ENCODE measurements at regions not wholly inside any gene's neighbourhood (a gene's known extent, or its start where the extent isn't known, plus 50 kb on each side); places are given as distances from the start of the nearest gene placed in this dataset.
"Not testable (repeated sequence)": the region's sequence is repeated elsewhere in the genome, so short reads cannot be mapped to it uniquely, and the experiment has no call there.

DNA sequence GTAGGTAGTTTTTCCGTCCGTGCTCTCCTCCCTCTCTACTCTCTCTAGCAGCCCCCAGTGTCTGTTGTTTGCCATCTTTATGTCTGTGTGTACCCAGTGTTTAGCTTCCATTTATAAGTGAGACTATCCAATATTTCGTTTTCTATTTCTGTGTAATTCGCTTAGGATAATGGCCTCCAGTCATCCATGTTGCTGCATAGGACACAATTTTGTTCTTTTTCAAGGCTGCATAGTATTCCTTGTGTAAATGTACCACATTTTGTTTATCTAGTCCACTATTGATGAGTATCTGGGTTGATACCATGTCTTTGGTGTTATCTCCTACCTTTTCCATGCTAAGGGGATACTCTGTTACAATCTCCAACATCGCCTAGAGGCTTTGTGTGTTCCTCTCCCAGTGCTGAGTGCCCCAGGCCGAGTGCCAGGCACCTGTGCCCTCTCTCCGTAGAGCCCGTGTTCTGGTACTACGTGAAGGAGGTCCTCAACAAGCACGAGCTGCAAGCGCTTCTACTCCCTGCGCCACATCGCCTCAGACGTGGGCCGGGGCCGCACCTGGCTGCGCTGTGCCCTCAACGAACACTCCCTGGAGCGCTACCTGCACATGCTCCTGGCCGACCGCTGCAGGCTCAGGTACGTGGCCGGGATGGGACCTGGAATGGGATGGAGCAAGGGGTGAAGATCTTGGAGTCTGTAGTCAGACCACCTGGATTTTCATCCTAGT lies 51.0 kb downstream of the NPIPB11 start:
- H3K4me1 ChIP-seq (ENCODE audit: control insufficient read depth, insufficient read depth, low read length); H3K36me3 ChIP-seq (ENCODE audit: insufficient read depth, low read length); H3K27me3 ChIP-seq (ENCODE audit: control insufficient read depth, insufficient read depth, low read length); H3K4me2 ChIP-seq (ENCODE audit: low read length); H3K4me3 ChIP-seq (ENCODE audit: low read length); H3K9ac ChIP-seq (ENCODE audit: low read depth, low read length); H3K9me3 ChIP-seq (replicated peaks; ENCODE audit: low read length): not testable (repeated sequence)

DNA sequence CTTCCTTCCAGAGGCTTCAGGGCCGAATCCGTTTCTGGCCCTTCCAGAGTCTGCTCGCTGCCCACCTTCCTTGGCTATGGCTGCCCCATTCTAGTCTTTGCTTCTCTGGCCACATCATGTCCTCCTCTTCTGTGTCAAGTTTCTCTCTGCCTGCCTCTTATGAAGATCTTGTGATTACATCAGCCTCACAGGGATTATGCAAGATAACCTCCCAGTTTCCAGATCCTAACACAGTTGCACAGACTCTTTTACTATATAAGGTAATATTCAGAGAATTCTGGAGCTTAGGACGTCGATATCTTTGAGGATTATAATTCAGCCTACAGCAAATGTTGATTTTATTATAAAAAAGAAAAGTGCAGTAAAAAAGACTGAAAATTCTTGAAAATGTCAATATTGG lies 52.1 kb downstream of the NPIPB11 start:
- not testable (repeated sequence) for H3K9ac ChIP-seq (ENCODE audit: low read depth, low read length); H3K36me3 ChIP-seq (ENCODE audit: insufficient read depth, low read length); H3K27me3 ChIP-seq (ENCODE audit: control insufficient read depth, insufficient read depth, low read length); H3K4me2 ChIP-seq (ENCODE audit: low read length); H3K9me3 ChIP-seq (replicated peaks; ENCODE audit: low read length); H3K4me1 ChIP-seq (ENCODE audit: control insufficient read depth, insufficient read depth, low read length); H3K4me3 ChIP-seq (ENCODE audit: low read length)

DNA sequence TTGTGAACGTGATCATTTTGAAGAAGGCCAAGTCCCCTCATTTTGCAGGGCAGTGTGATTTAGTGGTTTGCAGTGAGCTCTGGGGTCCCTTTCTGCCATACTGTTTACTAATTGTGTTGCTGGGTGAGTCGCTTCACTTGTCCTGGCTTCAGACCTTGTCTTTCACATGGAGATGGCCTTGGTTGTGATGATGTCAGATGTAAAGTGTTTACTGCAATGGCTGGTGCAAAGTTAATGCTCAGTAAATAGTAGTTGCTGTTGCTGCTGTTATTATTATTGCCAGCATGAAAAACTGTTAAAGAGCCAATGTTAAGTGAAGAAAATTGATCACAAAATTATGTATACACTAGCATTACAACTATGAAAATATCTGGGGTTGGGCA lies 53.9 kb downstream of the NPIPB11 start:
- not testable (repeated sequence) for H3K4me1 ChIP-seq (ENCODE audit: control insufficient read depth, insufficient read depth, low read length); H3K9me3 ChIP-seq (replicated peaks; ENCODE audit: low read length); H3K36me3 ChIP-seq (ENCODE audit: insufficient read depth, low read length); H3K27me3 ChIP-seq (ENCODE audit: control insufficient read depth, insufficient read depth, low read length); H3K9ac ChIP-seq (ENCODE audit: low read depth, low read length); H3K4me2 ChIP-seq (ENCODE audit: low read length); H3K4me3 ChIP-seq (ENCODE audit: low read length)

DNA sequence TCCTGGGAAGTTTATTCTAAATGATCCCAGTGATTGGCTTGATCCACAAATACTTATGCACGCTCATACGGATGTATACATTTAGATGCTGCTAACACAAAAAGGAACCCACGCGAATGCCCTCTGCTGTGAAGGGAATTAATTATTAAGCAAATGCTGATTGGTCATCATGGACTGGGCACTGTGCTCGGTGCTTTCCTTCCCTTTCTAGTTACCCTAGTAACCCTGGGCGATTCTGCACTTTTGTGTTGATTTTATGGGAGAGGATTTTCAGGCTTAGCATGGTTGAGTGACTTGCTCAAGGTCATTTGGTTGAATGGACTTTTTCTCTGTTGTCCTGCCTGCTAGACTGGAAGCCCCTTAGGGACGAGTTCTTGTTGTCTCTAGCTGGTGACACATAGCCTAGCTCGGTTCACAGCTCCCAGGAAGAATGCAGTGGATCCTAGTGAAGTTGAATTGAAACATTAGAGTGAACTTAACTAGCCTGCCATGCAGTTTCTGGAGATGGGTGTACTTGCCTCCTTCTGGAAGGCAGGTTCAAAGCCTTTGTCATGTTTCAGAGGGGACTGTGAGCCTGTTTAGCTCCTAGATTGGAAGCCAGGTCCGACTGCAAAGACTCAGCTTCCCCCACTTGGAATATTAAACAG lies 54.4 kb downstream of the NPIPB11 start:
- H3K4me2 ChIP-seq (ENCODE audit: low read length); H3K27me3 ChIP-seq (ENCODE audit: control insufficient read depth, insufficient read depth, low read length); H3K4me3 ChIP-seq (ENCODE audit: low read length); H3K9ac ChIP-seq (ENCODE audit: low read depth, low read length); H3K9me3 ChIP-seq (replicated peaks; ENCODE audit: low read length); H3K4me1 ChIP-seq (ENCODE audit: control insufficient read depth, insufficient read depth, low read length); H3K36me3 ChIP-seq (ENCODE audit: insufficient read depth, low read length): not testable (repeated sequence)

DNA sequence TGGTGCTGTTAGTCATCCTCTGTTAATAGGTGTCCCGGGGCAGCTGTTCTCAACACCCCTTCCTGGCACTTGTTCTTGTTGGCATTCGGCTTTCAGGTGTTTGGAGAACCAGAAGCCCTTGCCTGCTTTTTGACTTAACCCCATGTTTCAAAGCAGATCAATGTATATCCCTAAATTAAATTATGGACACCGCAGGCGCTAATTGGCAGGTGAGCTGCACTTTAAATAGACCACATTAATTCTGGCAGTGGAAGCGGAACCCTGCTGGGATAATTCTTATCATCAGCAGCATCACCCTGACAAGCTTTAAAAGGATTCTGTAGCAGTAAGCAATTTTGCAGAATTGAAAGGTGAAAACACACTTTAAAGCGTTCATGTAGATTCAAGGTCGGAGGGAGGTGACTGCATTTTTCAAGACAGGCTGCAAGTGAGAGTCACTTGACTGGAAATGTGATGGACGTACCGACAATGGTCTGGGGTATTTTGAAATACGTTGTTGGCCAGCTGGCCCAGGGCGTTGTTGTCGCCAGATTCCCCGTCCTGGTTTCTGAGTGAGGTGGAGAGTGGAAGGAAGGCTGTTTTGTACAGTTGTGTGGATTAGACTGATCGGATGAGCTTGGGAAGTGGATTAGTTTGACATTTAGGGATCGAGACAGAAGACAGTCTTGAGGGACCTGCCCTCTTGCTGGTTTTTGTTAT lies 55.1 kb downstream of the NPIPB11 start:
- H3K4me3 ChIP-seq (ENCODE audit: low read length); H3K9me3 ChIP-seq (replicated peaks; ENCODE audit: low read length); H3K4me1 ChIP-seq (ENCODE audit: control insufficient read depth, insufficient read depth, low read length); H3K9ac ChIP-seq (ENCODE audit: low read depth, low read length); H3K36me3 ChIP-seq (ENCODE audit: insufficient read depth, low read length); H3K4me2 ChIP-seq (ENCODE audit: low read length); H3K27me3 ChIP-seq (ENCODE audit: control insufficient read depth, insufficient read depth, low read length): not testable (repeated sequence)

DNA sequence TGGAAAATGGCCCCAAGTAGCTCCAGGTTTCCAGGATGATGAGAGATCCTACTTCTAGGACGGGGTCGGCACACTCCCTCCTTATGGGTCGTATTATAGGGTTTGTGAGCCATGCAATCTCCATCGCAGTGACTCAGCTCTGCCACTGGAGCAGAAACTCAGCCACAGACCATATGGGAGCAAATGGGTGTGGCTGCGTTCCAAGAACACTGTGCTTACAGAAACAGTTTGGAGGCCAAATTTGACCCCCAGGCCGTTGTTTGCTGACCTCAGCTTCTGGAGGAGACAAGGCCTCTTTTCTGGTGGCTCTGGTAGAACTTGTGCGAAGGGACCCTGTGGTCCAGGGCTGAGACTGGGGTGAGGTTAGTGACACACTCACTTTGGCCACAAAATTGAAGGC lies 56.5 kb downstream of the NPIPB11 start:
- not testable (repeated sequence) for H3K4me3 ChIP-seq (ENCODE audit: low read length); H3K27me3 ChIP-seq (ENCODE audit: control insufficient read depth, insufficient read depth, low read length); H3K4me2 ChIP-seq (ENCODE audit: low read length); H3K9me3 ChIP-seq (replicated peaks; ENCODE audit: low read length); H3K9ac ChIP-seq (ENCODE audit: low read depth, low read length); H3K4me1 ChIP-seq (ENCODE audit: control insufficient read depth, insufficient read depth, low read length); H3K36me3 ChIP-seq (ENCODE audit: insufficient read depth, low read length)

DNA sequence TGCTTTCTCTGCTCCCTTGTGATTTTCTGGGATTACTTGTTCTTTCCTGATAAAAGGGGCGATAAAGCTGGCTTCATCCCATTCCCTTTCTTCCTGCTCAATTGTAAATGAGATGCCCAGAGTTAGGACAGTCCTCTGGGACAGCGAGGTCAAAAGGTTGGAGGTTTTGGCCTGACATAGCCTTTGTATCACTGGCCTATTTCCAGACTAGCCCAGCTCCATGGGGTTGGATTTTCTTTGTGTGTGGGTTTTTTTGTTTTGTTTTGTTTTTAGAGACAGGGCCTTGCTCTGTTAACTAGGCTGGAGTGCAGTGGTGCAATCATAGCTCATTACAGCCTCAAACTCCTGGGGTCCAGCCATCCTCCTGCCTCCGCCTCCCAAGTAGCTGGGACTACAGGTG lies 57.8 kb downstream of the NPIPB11 start:
- H3K36me3 ChIP-seq (ENCODE audit: insufficient read depth, low read length); H3K9ac ChIP-seq (ENCODE audit: low read depth, low read length); H3K4me3 ChIP-seq (ENCODE audit: low read length); H3K27me3 ChIP-seq (ENCODE audit: control insufficient read depth, insufficient read depth, low read length); H3K4me2 ChIP-seq (ENCODE audit: low read length); H3K9me3 ChIP-seq (replicated peaks; ENCODE audit: low read length); H3K4me1 ChIP-seq (ENCODE audit: control insufficient read depth, insufficient read depth, low read length): not testable (repeated sequence)

DNA sequence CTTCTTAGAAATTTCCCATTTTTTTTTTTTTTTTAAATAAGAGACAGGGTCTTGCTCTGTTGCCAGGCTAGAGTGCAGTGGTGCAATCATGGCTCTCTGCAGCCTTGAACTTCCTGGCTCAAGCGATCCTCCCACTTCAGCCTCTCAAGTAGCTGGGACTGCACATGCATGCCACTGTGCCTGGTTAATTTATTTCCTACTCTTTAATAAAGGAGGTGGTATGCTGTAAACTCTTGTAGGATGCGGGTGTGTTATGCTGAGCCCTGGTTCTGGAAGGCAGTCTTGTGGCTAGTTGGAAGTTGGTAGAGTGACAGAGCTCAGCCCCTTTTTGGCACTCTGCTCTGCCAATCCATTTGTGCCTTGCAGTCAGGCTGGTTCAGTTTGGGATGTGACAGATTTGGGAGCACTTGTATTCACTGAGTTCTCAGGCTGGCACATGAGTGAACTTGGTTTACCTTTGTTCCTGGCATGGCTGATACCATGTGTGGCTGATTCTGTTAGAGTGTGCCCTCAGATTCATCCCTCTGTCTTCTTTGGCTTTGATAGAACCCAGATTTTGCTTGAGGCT lies 58.3 kb downstream of the NPIPB11 start:
- not testable (repeated sequence) for H3K4me2 ChIP-seq (ENCODE audit: low read length)

DNA sequence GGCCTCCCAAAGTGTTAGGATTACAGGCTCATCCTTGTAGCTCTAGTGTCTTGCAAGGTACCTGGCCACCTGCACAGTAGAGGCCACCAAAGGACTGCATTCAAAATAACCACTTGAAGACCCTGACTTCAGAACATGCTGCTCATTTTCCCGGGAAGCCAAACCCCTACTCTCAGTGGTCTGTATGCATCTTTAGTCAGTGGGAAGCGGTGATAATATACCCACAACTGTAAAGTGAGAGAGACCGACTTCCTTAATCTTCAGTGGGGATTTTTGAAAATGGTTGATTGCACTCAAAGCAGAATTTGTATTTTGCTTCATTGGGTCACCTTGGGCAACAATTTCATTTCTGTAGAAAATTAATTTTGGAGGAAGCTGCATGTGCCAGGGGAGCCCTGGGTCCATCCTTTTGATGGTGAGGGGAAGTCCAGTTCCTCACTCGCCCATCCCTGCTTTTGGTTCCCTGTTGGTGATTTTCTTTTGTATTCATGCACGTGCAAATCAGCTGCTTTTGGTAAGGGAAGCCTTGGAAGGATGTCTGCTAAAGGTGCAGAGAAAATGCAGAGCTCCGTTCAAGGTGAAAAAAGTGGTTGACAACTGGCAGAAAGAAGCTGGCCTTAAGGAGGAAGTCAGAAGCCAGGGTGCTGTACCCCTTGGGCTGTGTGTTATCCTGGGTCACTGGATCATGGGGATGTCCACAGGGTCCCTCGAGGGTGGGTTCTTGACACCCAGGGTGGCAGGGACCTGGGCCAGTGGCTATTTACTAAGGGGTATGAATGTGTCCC lies 59.5 kb downstream of the NPIPB11 start:
- not testable (repeated sequence) for H3K9me3 ChIP-seq (replicated peaks; ENCODE audit: low read length); H3K36me3 ChIP-seq (ENCODE audit: insufficient read depth, low read length); H3K4me3 ChIP-seq (ENCODE audit: low read length); H3K9ac ChIP-seq (ENCODE audit: low read depth, low read length); H3K4me2 ChIP-seq (ENCODE audit: low read length); H3K4me1 ChIP-seq (ENCODE audit: control insufficient read depth, insufficient read depth, low read length); H3K27me3 ChIP-seq (ENCODE audit: control insufficient read depth, insufficient read depth, low read length)

More for the DNA sequence above, 58.3 kb downstream of the NPIPB11 start:
- H3K36me3 ChIP-seq (ENCODE audit: insufficient read depth, low read length); H3K9ac ChIP-seq (ENCODE audit: low read depth, low read length); H3K9me3 ChIP-seq (replicated peaks; ENCODE audit: low read length); H3K27me3 ChIP-seq (ENCODE audit: control insufficient read depth, insufficient read depth, low read length); H3K4me1 ChIP-seq (ENCODE audit: control insufficient read depth, insufficient read depth, low read length); H3K4me3 ChIP-seq (ENCODE audit: low read length): not testable (repeated sequence)

DNA sequence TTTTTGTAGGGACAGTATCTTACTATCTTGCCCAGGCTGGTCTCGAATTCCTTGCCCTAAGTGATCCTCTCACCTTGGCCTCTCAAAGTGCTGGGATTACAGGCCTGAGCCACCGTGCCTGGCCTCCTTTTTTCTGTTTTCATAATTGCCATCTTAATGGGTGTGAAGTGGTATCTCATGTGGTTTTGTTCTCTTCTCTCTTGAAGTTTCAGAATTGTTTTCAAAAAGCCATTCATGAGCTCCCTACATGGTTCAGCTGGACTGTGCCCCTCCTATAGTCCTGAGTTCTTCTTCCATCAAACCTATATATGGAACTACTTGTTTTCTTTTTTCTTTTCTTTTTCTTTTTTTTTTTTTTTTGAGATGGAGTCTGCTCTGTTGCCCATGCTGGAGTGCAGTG lies 60.3 kb downstream of the NPIPB11 start:
- not testable (repeated sequence) for H3K9ac ChIP-seq (ENCODE audit: low read depth, low read length); H3K27me3 ChIP-seq (ENCODE audit: control insufficient read depth, insufficient read depth, low read length); H3K4me3 ChIP-seq (ENCODE audit: low read length); H3K4me1 ChIP-seq (ENCODE audit: control insufficient read depth, insufficient read depth, low read length); H3K36me3 ChIP-seq (ENCODE audit: insufficient read depth, low read length); H3K4me2 ChIP-seq (ENCODE audit: low read length); H3K9me3 ChIP-seq (replicated peaks; ENCODE audit: low read length)

DNA sequence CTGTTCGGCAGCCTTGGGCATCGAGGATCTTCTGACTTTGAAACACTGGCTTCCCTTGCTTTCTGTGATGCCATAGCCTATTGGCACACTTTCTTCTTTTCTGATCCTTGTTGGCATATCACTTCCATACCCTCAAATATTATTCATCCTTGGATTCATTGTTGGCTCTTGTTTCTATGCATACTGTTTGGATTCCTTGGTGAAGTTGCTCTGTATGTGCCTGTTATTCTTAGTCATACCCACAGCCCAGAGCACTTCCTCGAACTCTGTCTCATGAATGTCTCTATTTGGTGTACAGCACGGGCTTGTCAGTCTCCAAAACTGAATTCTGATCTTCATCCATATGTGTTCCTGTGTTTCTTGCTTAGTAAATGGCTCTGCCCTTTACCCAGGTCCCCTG lies 63.6 kb downstream of the NPIPB11 start:
- H3K4me3 ChIP-seq (ENCODE audit: low read length); H3K9ac ChIP-seq (ENCODE audit: low read depth, low read length); H3K9me3 ChIP-seq (replicated peaks; ENCODE audit: low read length); H3K4me2 ChIP-seq (ENCODE audit: low read length); H3K36me3 ChIP-seq (ENCODE audit: insufficient read depth, low read length); H3K27me3 ChIP-seq (ENCODE audit: control insufficient read depth, insufficient read depth, low read length); H3K4me1 ChIP-seq (ENCODE audit: control insufficient read depth, insufficient read depth, low read length): not testable (repeated sequence)
